ENCODE measurements at regions not wholly inside any gene's neighbourhood (a gene's known extent, or its start where the extent isn't known, plus 50 kb on each side); places are given as distances from the start of the nearest gene placed in this dataset.

DNA sequence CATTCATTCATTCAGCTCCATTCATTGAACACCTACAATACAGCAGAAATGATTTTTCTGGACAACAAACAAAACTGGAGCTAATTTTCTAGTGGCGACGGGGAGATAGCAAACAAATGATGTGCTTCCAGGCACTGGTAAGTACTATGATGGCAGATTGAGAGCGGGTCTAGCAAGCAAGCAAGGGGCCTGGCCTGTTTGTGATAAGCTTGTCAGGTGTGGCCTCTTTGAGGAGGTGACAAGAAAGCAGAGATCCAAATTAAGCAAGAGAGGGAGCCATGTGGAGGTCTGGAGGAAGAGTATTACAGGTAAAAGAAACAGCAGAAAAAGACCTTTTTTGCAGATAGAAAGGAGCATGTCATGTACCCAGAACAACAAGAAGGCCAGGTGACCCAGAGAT lies 216.1 kb upstream of the CPHXL start:
- no peak for DNase-seq (ENCODE audit: extremely low read depth, low read depth)
- no peak for TF ChIP-seq CTCF (IDR thresholded peaks at IDR 0.05; ENCODE audit: low read depth, low read length)

- TF ChIP-seq CTCF (IDR thresholded peaks at IDR 0.05; ENCODE audit: low read depth, low read length): no peak
- no peak for DNase-seq (ENCODE audit: extremely low read depth, low read depth)
These were observed 216.6 kb upstream of the CPHXL start for GRCh38 chr16:75942936-75943335.

- DNase-seq (ENCODE audit: extremely low read depth, low read depth): no peak
- no peak for TF ChIP-seq CTCF (IDR thresholded peaks at IDR 0.05; ENCODE audit: low read depth, low read length)
These were observed 217.6 kb upstream of the CPHXL start for GRCh38 chr16:75943705-75944514.

DNA sequence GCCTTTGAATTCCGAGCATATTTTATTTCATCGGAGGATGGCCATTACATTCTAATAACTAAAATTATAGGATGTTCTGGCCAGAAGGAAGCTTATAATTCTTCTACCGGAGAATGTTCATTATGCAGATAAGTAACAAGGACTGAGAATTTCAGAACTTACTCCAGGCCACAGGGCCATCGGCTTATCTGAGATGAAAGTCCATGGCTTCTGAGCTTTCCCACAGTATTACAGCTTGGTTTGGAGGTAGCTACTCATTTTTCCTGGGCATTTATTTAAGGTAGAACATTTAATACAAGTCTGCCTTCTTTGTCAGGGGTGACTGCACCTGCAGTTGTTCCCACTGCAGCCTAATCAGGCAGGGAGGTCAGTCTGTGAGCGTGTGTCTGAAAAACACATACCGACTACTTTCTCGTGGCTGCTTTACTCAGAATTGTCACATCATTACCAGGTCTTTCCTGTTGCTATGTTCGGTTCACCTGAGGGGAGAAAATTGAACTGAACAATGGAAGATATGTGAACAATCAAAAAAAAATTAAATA lies 219.7 kb upstream of the CPHXL start:
- no peak for TF ChIP-seq CTCF (IDR thresholded peaks at IDR 0.05; ENCODE audit: low read depth, low read length)
- DNase-seq (ENCODE audit: extremely low read depth, low read depth): no peak

GRCh38 chr16:75947626-75948239 lies 221.4 kb upstream of the CPHXL start:
- DNase-seq (ENCODE audit: extremely low read depth, low read depth): no peak
- TF ChIP-seq CTCF (IDR thresholded peaks at IDR 0.05; ENCODE audit: low read depth, low read length): no peak

DNA sequence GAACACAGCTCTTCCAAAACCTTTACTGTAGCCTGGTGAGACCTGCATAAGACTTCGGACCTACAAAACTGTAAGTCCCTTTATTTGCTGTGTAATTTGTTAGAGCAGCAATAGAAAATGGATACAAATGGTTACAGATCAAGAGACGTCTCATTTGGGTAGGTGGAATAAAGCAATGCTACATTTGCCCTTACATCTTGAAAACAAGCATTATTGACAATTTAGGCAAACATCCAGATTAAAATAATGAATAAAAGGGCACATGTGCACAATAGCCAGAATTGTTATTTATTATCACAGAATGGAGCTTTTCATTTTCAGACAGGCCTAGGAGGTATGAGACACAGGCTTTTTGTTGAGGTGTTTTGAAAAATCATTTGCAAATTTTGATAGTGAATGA lies 222.2 kb upstream of the CPHXL start:
- DNase-seq (ENCODE audit: extremely low read depth, low read depth): no peak
- no peak for TF ChIP-seq CTCF (IDR thresholded peaks at IDR 0.05; ENCODE audit: low read depth, low read length)

DNA sequence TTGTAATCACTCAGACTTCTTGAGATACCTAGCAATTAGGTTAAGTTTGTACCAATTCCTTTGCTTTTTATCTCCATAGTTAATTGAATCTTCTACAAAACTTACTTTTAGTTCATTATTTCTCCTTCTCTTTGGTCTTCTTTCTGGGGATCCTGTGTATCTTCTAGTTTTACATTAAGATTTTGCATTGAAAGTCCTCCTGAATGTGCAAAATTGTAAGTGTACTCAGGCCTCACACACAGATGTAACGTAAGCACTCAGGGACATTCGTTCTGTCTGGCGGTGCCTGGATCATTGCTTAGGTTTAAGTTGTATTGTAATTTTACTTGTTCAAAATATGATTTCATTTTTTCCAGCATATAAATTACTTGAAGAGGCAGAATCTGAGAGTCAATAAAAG lies 222.6 kb upstream of the CPHXL start:
- TF ChIP-seq CTCF (IDR thresholded peaks at IDR 0.05; ENCODE audit: low read depth, low read length): no peak
- DNase-seq (ENCODE audit: extremely low read depth, low read depth): no peak
